Stimulated activated CD4-positive, alpha-beta T cell treated with anti-CD3 and anti-CD28 coated beads, Interleukin-12 subunit alpha, Interleukin-12 subunit beta, amount 100 ng/mL, for 48 hours (primary cell): ENCODE measurements at regions not wholly inside any gene's neighbourhood (a gene's known extent, or its start where the extent isn't known, plus 50 kb on each side); places are given as distances from the start of the nearest gene placed in this dataset.

ENCODE experiments used
- DNase-seq, 3 donors: peaks; one replicate each; pipeline ENCODE4 v3.0.0-alpha.2; 2020; ENCODE audit warnings: low read depth in 2 of 3, low spot score in 1 of 3

GRCh38 chr16:22757202-22757601 is 56.8 kb upstream of the HS3ST2 start:
- no peak for DNase-seq

GRCh38 chr16:22762486-22762885 is 51.5 kb upstream of the HS3ST2 start:
- DNase-seq: no peak

GRCh38 chr16:22763437-22764080 is 50.4 kb upstream of the HS3ST2 start:
- no peak for DNase-seq
